Transverse colon (tissue), 4 donors: ENCODE measurements at regions not wholly inside any gene's neighbourhood (a gene's known extent, or its start where the extent isn't known, plus 50 kb on each side); places are given as distances from the start of the nearest gene placed in this dataset.
"Not testable (repeated sequence)": the region's sequence is repeated elsewhere in the genome, so short reads cannot be mapped to it uniquely, and the experiment has no call there.

ENCODE experiments used
- DNase-seq: peaks from one replicate; pipeline ENCODE4 v3.0.0-alpha.2; 2019
- H3K27ac ChIP-seq, 4 donors: fragments of 200-600 bp; sonication (generic); 2 replicates each; pipeline ENCODE4 v1.5.1; 2016 to 2018; ENCODE audit warnings: inconsistent platforms in 4 of 4
- H3K27me3 ChIP-seq: fragments of 200-600 bp; sonication (generic); 2 replicates; pipeline ENCODE4 v1.5.1; 2017; ENCODE audit warnings: inconsistent platforms
- H3K36me3 ChIP-seq, 4 donors: fragments of 200-600 bp; sonication (generic); 2 replicates each; pipeline ENCODE4 v1.5.1; 2017 to 2019; ENCODE audit warnings: inconsistent platforms in 4 of 4
- H3K4me1 ChIP-seq, 4 donors: fragments of 200-600 bp; sonication (generic); 2 replicates each; pipeline ENCODE4 v1.5.1; 2017 to 2020; ENCODE audit warnings: inconsistent platforms in 4 of 4
- H3K4me3 ChIP-seq, 4 donors: fragments of 200-600 bp; sonication (generic); 1 replicate in 1 of 4; 2 replicates in 3 of 4; pipeline versions ENCODE4 v1.5.1 to v1.6.1; 2017 to 2019; ENCODE audit warnings: inconsistent platforms in 4 of 4
- H3K9me3 ChIP-seq, 2 donors: fragments of 200-600 bp; sonication (generic); 2 replicates each; pipeline ENCODE4 v1.5.1; 2017 to 2019; ENCODE audit warnings: inconsistent platforms in 2 of 2
- CTCF ChIP-seq, 5 experiments: fragments of 200-600 bp in 3 of 5; fragments of 450-650 bp in 2 of 5; sonication (generic) in 3 of 5; IDR thresholded peaks; 1 replicate in 2 of 5; 2 replicates in 3 of 5; pipeline ENCODE4 v1.5.1; 2016 to 2017; ENCODE audit warnings: antibody characterized with exemption in 5 of 5, inconsistent platforms in 3 of 5, mild to moderate bottlenecking in 2 of 5, moderate library complexity in 1 of 5
- EP300 ChIP-seq: sonication (generic); formaldehyde crosslinking; IDR thresholded peaks from one replicate; pipeline ENCODE4 v1.6.1; 2017; ENCODE audit warnings: antibody characterized with exemption, low read depth
- POLR2A ChIP-seq: fragments of 450-650 bp; IDR thresholded peaks from one replicate; pipeline ENCODE4 v1.6.1; 2016; ENCODE audit warnings: antibody characterized with exemption, mild to moderate bottlenecking, moderate library complexity
- POLR2AphosphoS5 ChIP-seq, 3 donors: sonication (generic); formaldehyde crosslinking; IDR thresholded peaks; one replicate each; pipeline ENCODE4 v1.6.1; 2016; ENCODE audit warnings: antibody characterized with exemption in 3 of 3
- WGBS, 2 donors: methylation state at CpG; one replicate each; pipeline ENCODE4 v1.1.5; 2018; ENCODE audit warnings: low coverage in 1 of 2; 5-methylcytosine and 5-hydroxymethylcytosine counted together
- in situ Hi-C, 4 donors: fragments of 200-750 bp; cut with MboI; loops; one replicate each; pipeline versions ENCODE4 v1.15.0 to v1.15.1; 2017; ENCODE audit warnings: low sequenced_read_pairs in 3 of 4, low pct_ligation_motif_present in 1 of 4, low pct_unique_long_range_greater_than_20kb in 1 of 4
- intact Hi-C: fragments of 100-400 bp; cut with DNase I; formaldehyde crosslinking; loops from one replicate; pipeline ENCODE4 v1.15.1; 2023; ENCODE audit warnings: low total_unique reads

GRCh38 chr6:94562846-94563245 lies 1014.5 kb upstream of the MANEA start:
- no peak overlapping the region for H3K4me3 ChIP-seq
- TF ChIP-seq POLR2AphosphoS5 (IDR thresholded peaks at IDR 0.05) (no peak), POLR2A (no peak), CTCF (IDR thresholded peaks at IDR 0.05) (no peak), EP300 (no peak)
- no peak overlapping the region for H3K27ac ChIP-seq
- 43% methylated on average over 2 of the region's 2 CpGs for WGBS, 2 donors
- no peaks in the 10 kb centered on the region for H3K4me1 ChIP-seq
- intact Hi-C loops: no loop called here
- H3K36me3 ChIP-seq: no peaks in the 10 kb centered on the region
- no peak for DNase-seq
- in situ Hi-C loops: no loop called here
- H3K27me3 ChIP-seq: no peaks in the 10 kb centered on the region
- H3K9me3 ChIP-seq: no peaks in the 10 kb centered on the region

GRCh38 chr6:94559829-94560537 lies 1017.4 kb upstream of the MANEA start:
- Histone ChIP-seq H3K36me3 (no peaks in the 10 kb centered on the region), H3K9me3 (no peaks in the 10 kb centered on the region), H3K4me3 (no peak overlapping the region), H3K27me3 (no peaks in the 10 kb centered on the region), H3K4me1 (no peaks in the 10 kb centered on the region), H3K27ac (no peak overlapping the region)
- intact Hi-C loops: no loop called here
- 63% methylated on average over 1 of the region's 1 CpG; no CpG with 5 or more reads in 1 of the 2 donors for WGBS, 2 donors
- in situ Hi-C loops: no loop called here
- no peak for TF ChIP-seq POLR2AphosphoS5 (IDR thresholded peaks at IDR 0.05)
- TF ChIP-seq EP300: no peak
- no peak for TF ChIP-seq POLR2A
- TF ChIP-seq CTCF (IDR thresholded peaks at IDR 0.05): no peak
- no peak for DNase-seq

- H3K27ac ChIP-seq, H3K4me1 ChIP-seq, H3K27me3 ChIP-seq, H3K36me3 ChIP-seq, H3K4me3 ChIP-seq, H3K9me3 ChIP-seq, in situ Hi-C loops, DNase-seq, intact Hi-C loops: not testable (repeated sequence)
- WGBS, 2 donors: 95% methylated on average over 11 of the region's 11 CpGs; no CpG with 5 or more reads in 1 of the 2 donors
Measured at GRCh38 chr6:94557207-94557606, 1020.1 kb upstream of the MANEA start.

GRCh38 chr6:94548201-94548600 lies 1029.1 kb upstream of the MANEA start:
- Histone ChIP-seq H3K27me3 (no peaks in the 10 kb centered on the region), H3K27ac (no peak overlapping the region), H3K4me3 (no peak overlapping the region), H3K36me3 (no peaks in the 10 kb centered on the region), H3K4me1 (no peaks in the 10 kb centered on the region), H3K9me3 (no peaks in the 10 kb centered on the region)
- DNase-seq: no peak
- WGBS, 2 donors: 74 to 89% methylated on average over 4 of the region's 4 CpGs
- intact Hi-C loops (no loop called here), in situ Hi-C loops (no loop called here)
- no peak for TF ChIP-seq CTCF (IDR thresholded peaks at IDR 0.05)
- no peak for TF ChIP-seq POLR2AphosphoS5 (IDR thresholded peaks at IDR 0.05)
- no peak for TF ChIP-seq EP300
- TF ChIP-seq POLR2A: no peak

GRCh38 chr6:94535798-94536197 lies 1041.5 kb upstream of the MANEA start:
- 80 to 94% methylated on average over 1 of the region's 1 CpG for WGBS, 2 donors
- in situ Hi-C loops: no loop called here
- Histone ChIP-seq H3K4me1 (no peaks in the 10 kb centered on the region), H3K27ac (no peak overlapping the region), H3K27me3 (no peaks in the 10 kb centered on the region), H3K9me3 (no peaks in the 10 kb centered on the region), H3K4me3 (no peak overlapping the region), H3K36me3 (no peaks in the 10 kb centered on the region)
- intact Hi-C loops: no loop called here
- TF ChIP-seq POLR2AphosphoS5 (IDR thresholded peaks at IDR 0.05) (no peak), CTCF (IDR thresholded peaks at IDR 0.05) (no peak), EP300 (no peak), POLR2A (no peak)
- no peak for DNase-seq
